NCI-H526 treated with DMSO at 0.1 percent for 48 hours (cell line): ENCODE measurements at regions not wholly inside any gene's neighbourhood (a gene's known extent, or its start where the extent isn't known, plus 50 kb on each side); places are given as distances from the start of the nearest gene placed in this dataset.

Source experiments
- DNase-seq: peaks from one replicate; lab custom pipeline; 2025; lab: John Stamatoyannopoulos, UW

DNA sequence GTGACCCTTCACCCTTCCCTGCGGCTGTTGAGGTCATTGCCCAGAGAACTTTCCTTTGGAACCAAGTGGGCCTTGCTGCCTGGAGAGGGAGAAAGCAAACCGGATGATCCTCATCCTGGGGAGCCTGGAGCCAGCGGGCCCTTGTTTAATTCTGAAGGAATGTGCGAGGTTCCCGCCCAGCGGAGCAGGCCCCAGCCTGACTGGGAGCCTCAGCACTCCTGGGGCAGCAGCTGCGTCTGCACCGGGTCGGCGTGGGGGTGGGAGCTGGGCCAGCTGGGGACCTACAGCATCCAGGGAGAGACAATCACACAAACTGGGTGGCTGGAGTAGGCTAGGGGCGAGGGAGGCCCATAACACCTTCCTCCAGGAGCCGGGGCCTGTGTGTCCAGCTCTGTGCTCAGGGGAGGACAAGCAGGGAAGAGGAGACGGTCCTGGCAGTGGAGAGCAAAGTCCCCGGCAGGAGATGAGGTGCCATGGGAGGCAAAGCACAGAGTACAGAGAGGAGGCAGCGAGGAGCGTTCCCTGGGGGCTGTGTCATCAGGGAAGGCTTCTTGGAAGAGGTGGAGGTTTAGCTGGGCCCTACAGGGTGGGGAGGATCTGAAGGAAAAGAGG, 61.9 kb upstream of the HAAO start:
- no peak for DNase-seq

GRCh38 chr2:42853549-42854206, 61.3 kb upstream of the HAAO start:
- no peak for DNase-seq

DNA sequence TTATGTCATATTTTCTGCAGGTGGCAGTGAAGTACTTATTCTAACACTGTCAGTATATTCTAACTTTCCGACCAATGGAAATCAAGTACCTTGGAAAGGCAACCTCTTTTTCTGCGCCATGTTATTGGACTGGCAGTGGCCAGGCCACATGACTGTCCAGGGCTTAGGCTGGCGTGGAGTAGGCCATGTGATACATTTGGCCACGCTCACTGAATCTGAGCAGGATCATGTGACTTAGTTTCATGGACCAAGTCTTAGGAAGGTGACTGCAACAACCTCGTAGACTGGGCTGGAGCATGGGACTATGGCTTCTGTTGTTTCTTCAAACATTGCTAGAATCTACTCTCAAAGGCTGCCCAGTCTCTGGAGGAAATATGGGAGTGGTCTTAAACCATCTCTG, 60.4 kb upstream of the HAAO start:
- no peak for DNase-seq

DNA sequence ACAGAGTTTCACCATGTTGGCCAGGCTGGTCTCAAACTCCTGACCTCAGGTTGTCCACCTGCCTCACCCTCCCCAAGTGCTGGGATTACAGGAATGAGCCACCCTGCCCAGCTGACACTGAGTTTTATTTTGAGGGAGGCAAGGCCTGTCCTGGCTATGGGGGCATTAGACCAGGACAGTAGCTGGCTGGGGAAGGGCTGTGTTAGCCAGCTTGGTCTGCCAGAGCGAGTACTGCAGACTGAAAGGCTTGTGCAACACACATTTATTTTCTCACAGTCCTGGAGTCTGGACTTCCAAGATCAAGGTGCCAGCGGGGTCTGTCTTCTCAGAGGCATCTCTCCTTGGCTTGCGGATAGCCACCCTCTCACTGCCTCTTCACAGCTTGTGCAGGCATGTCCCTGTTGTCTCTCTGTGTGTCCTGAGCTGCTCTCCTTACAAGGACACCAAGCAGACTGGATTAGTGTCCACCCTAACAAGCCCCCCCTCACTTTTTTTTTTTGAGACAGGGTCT, 59.4 kb upstream of the HAAO start:
- DNase-seq = no peak

- no peak for DNase-seq
Measured at GRCh38 chr2:42851186-42851585, 58.8 kb upstream of the HAAO start.

DNA sequence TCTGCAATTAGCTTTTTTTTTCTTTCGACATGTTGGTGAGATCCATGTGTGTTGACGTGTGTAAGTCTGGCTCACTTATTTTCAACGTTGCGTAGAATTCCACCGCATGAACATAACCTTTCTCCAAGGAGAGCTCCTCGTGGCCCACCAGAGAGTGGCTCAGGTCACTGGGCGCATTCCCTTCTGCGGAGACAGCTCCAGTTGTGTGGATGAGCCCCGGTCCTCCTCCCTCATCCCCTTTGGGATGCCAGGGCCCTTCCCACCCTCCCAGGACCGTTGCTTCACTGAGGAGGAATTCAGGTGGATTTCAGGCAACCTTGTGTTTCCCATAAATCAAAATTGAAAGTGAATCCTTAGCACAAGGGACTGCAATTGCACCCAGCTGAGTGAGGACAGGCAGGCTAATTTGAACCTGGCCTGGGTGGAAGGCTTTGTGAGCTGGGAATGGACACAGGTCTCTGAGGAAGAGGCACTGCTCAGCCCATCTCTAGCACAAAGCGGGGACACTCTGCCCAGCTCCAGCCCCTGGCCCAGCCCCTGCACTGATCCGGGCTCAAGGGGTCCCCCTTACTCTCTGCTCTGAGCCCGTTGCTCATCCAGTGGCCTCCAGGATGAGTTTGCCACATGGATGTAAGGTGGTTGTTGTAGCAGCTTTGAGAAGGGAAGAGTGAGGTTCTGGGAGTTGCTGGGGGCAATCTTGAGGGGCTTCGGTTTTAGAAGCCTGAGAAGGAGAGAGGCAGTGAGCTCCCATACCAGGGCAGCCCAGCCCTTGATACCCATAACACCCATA, 57.8 kb upstream of the HAAO start:
- no peak for DNase-seq

GRCh38 chr2:42849311-42849710, 56.9 kb upstream of the HAAO start:
- no peak for DNase-seq

DNA sequence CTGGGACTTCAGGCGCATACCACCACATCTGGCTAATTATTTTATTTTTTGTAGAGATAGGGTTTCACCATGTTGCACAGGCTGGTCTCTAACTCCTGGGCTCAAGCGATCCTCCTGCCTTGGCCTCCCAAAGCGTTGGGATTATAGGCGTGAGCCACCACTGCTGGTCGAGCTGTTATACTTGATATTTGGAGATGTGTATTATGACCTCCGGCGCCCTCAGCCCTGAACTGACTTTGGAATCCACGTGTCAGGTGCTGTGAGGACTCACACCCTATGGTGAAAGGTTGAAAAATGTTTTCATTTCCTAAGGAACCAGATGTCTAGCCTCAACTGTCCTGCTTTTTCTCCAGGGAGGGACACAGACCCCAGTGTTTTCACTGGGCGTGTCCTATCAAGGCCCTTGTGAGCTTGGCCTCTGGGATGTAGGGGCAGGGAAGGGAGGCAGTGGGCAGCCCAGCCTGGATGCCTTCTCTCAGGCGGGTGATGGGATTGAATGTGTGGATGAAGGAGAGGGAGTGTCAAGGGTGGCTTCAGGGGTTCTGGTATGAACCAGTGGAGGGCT, 56.4 kb upstream of the HAAO start:
- DNase-seq = no peak

GRCh38 chr2:42848265-42848664, 55.9 kb upstream of the HAAO start:
- no peak for DNase-seq

GRCh38 chr2:42847596-42848151, 55.3 kb upstream of the HAAO start:
- no peak for DNase-seq

GRCh38 chr2:42846932-42847595, 54.7 kb upstream of the HAAO start:
- DNase-seq = no peak

DNA sequence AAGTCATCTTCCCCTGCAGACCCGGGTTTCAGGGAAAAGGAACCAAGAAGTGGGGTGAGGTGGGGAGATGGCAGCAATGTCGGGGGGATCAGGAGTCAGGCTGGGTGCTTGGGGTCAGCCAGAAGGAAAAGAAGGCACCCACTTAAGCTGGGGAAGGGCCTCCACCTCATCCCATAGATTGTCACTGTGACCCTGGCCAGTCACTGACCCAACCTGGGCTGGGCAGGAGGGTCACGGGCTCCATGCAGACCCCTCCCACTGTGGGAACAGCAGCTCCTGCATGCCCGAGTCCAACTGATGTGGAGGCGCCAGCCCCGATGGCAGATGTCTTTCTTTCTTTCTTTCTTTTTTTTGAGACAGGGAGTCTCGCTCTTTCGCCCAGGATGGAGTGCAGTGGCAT, 53.6 kb upstream of the HAAO start:
- DNase-seq = no peak

DNA sequence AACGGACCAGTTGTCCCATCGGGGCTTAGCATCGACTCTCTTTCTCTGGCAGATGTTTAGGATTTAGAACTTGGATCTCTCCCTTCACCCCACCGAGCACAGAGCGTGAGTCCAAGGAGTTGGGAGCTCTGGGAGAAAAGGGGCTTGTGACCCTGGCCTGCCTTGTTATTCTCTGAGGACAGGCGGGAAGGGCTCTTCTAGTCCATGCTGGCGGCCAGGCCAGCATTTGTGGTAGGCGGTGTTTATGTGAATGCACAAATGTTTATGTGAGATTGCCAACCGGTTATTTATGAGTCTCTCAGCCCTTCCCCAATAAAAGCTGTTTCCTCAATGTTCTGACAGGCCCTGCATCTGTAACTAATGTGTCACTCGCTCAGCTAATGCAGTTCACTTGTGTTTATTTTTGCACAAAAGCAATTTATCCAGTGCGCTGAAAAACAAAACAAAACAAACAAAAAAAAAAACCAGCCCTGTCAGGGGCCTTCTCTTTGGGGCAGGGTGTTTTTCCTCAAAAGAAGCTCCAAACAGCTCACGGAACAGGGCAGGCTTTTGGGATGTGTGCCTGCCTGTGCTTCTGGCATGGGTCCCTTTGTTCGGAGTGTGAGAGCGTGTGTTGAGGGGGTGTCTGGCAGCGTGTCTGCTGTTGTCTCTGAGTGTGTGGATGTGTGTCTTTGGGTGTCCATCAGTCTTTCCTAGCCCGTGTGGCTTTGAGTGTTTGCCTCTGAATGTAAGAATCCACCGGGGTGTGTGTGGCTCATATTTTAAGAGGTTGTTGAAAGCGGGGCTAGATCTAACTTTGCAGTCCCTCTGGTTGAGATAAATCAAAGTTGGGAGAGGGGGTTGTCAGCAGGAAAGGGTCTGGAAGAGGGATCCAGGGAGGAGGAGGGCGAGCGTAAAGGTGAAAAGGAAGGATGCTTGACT, 52.8 kb upstream of the HAAO start:
- no peak for DNase-seq

- no peak for DNase-seq
Measured at GRCh38 chr2:42844366-42844765, 52.0 kb upstream of the HAAO start.

DNA sequence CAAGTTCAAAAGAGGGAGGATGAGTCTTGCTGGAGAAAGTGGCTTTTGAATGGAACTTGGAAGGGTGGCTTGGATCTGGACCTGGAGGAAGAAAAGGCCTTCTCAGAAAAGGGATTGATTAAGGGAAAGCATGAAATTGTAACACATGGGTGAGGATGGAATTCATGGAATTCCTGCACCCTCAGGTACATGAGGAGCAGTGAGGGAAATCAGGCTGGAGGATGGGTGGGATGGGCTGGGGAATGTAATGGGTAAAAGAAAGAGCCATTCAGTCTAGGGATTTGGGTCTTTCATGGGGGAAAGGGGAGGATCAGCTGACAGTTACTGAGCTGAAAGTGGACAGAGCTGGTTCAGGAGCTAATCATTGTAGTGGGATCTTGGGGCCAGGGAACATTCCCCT, 51.2 kb upstream of the HAAO start:
- DNase-seq = no peak

GRCh38 chr2:42843131-42843530, 50.7 kb upstream of the HAAO start:
- no peak for DNase-seq

DNA sequence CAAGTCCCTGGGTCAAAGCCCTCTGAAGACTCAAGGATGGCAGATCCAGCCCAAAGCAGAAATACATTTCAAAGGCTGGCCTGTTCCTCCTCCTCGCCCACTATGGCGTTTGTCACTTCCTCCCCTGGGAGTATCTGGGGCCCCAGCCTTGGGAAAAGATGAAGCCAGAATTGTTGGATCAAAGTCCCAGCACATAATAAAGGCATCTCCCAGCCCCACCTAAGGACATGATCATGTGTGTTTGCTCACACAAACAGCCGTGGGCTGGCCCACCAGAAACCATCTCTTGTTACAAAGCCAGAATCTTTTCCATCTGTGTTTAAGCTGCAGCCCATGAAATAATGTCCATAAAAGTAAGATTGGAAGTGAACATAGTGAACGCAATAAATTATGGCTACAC, 50.1 kb upstream of the HAAO start:
- DNase-seq = no peak
